ENCODE measurements at regions not wholly inside any gene's neighbourhood (a gene's known extent, or its start where the extent isn't known, plus 50 kb on each side); places are given as distances from the start of the nearest gene placed in this dataset.
A peak's percentile ranks its signal among the peaks of the same experiment; 100 is the strongest.

GRCh38 chr16:49910541-49911071, 54.7 kb upstream of the ZNF423 start:
- Mint-ChIP-seq H3K4me1 (peaks cover 8 to 17% of the 10 kb centered on the region in 2 donors), H3K36me3 (no peaks in the 10 kb centered on the region), H3K4me3 (no peak overlapping the region), H3K9me3 (no peaks in the 10 kb centered on the region), H3K27ac (no peak overlapping the region), H3K27me3 (ENCODE audit: low read depth in 3 of 3) (peaks cover 0 to 3% (median 3%) of the 10 kb centered on the region in 3 donors)
- no peak for DNase-seq

DNA sequence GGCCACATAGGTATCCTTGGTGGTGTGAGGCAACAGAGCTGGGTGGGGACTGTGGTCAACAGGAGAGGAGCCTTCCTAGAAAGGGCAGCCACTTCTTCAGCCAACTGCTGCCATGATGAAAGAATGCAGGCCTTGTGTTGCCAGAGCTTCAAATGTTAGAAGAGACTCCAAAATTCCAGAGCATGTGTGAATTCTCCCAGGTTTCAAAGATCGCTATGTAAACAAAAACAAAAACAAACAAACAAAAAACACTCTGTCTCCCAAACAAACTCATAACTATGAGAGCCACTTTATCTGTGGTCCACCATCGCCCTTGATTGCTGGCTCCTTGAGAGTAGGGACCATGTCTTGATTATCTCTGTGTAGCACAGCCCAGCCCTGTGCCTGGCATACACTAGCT, 55.5 kb upstream of the ZNF423 start:
- no peak for DNase-seq
- no peak overlapping the region for H3K4me3 Mint-ChIP-seq
- H3K27ac Mint-ChIP-seq, result no peak overlapping the region
- no peaks in the 10 kb centered on the region for H3K36me3 Mint-ChIP-seq
- H3K4me1 Mint-ChIP-seq, result peaks cover 8 to 17% of the 10 kb centered on the region in 2 donors
- peaks cover 0 to 5% (median 3%) of the 10 kb centered on the region in 3 donors for H3K27me3 Mint-ChIP-seq (ENCODE audit: low read depth in 3 of 3)
- H3K9me3 Mint-ChIP-seq, result no peaks in the 10 kb centered on the region

- Mint-ChIP-seq H3K36me3 (no peaks in the 10 kb centered on the region), H3K9me3 (no peaks in the 10 kb centered on the region)
Observed at GRCh38 chr16:49912721-49913120, 56.8 kb upstream of the ZNF423 start.

DNA sequence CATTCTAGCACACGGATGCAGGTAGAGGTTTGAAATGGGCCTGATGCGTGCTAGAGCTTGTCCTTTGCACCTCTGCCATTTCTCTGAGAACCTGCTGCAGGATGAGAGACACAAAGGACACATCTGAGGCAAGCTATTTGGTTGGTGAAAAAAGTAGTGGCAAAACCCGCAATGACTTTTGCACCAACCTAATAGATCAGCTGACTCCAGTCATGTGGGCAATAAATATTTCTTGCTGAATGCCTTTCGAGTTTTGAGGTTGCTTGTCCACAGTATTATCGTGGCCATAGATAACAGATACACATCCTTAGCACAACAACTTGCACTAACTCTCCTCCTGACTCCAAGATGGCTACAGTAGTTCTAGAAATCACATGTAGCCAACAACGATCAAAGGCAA, 57.8 kb upstream of the ZNF423 start:
- Mint-ChIP-seq H3K4me3 (no peak overlapping the region), H3K27me3 (ENCODE audit: low read depth in 3 of 3) (peaks cover 0 to 5% (median 3%) of the 10 kb centered on the region in 3 donors), H3K36me3 (no peaks in the 10 kb centered on the region)

More at GRCh38 chr16:49912721-49913120, 56.8 kb upstream of the ZNF423 start:
- peaks cover 8 to 17% of the 10 kb centered on the region in 2 donors for H3K4me1 Mint-ChIP-seq
- peak in 1 of 3 donors; percentile 1 for DNase-seq
- peak overlapping the region in 1 of 5 donors; percentile 56 for H3K4me3 Mint-ChIP-seq
- peak overlapping the region in 1 of 6 donors; percentile 57 for H3K27ac Mint-ChIP-seq
- peaks cover 0 to 5% (median 3%) of the 10 kb centered on the region in 3 donors for H3K27me3 Mint-ChIP-seq (ENCODE audit: low read depth in 3 of 3)

GRCh38 chr16:49914657-49915056, 58.7 kb upstream of the ZNF423 start:
- peaks cover 0 to 5% (median 3%) of the 10 kb centered on the region in 3 donors for H3K27me3 Mint-ChIP-seq (ENCODE audit: low read depth in 3 of 3)
- H3K27ac Mint-ChIP-seq, result no peak overlapping the region
- H3K36me3 Mint-ChIP-seq, result no peaks in the 10 kb centered on the region
- H3K4me3 Mint-ChIP-seq, result no peak overlapping the region
- H3K9me3 Mint-ChIP-seq, result no peaks in the 10 kb centered on the region
- H3K4me1 Mint-ChIP-seq, result peaks cover 8 to 17% of the 10 kb centered on the region in 2 donors
- DNase-seq, result no peak

More for the DNA sequence above, 57.8 kb upstream of the ZNF423 start:
- no peak overlapping the region for H3K27ac Mint-ChIP-seq
- peaks cover 8 to 17% of the 10 kb centered on the region in 2 donors for H3K4me1 Mint-ChIP-seq
- H3K9me3 Mint-ChIP-seq, result no peaks in the 10 kb centered on the region
- no peak for DNase-seq

DNA sequence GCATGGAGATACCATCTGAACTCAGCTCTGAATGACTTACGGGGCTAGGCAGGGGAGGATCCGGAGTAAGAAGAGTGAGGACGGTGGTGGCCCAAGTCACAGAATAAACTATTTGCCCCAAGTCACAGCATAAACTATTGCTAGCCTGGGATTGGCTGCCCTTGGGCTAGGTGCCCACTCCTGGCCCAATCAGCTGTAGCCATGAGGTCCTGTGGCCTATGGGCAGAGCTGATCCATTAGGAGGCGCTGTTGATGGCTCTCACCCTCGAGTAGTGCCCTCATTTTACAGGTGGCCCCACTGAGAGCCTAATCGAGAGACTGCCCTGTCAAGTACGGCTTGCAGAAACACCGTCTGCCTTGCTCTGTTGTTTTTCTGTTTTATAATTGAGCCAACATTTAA, 62.3 kb upstream of the ZNF423 start:
- H3K4me3 Mint-ChIP-seq, result no peak overlapping the region
- H3K9me3 Mint-ChIP-seq, result no peaks in the 10 kb centered on the region
- peaks cover 0 to under 1% of the 10 kb centered on the region in 2 donors for H3K4me1 Mint-ChIP-seq
- DNase-seq, result no peak
- H3K36me3 Mint-ChIP-seq, result no peaks in the 10 kb centered on the region
- peaks cover 0 to 5% (median 0%) of the 10 kb centered on the region in 3 donors for H3K27me3 Mint-ChIP-seq (ENCODE audit: low read depth in 3 of 3)
- peak overlapping the region in 1 of 6 donors; percentile 56 for H3K27ac Mint-ChIP-seq

- no peaks in the 10 kb centered on the region for H3K9me3 Mint-ChIP-seq
- H3K36me3 Mint-ChIP-seq, result no peaks in the 10 kb centered on the region
- H3K4me1 Mint-ChIP-seq, result no peaks in the 10 kb centered on the region
- H3K4me3 Mint-ChIP-seq, result no peak overlapping the region
- peaks cover 0 to 2% (median 0%) of the 10 kb centered on the region in 3 donors for H3K27me3 Mint-ChIP-seq (ENCODE audit: low read depth in 3 of 3)
- H3K27ac Mint-ChIP-seq, result no peak overlapping the region
- no peak for DNase-seq
Observed at GRCh38 chr16:49919327-49919726, 63.4 kb upstream of the ZNF423 start.

GRCh38 chr16:49920397-49920796, 64.5 kb upstream of the ZNF423 start:
- no peaks in the 10 kb centered on the region for H3K4me1 Mint-ChIP-seq
- H3K9me3 Mint-ChIP-seq, result no peaks in the 10 kb centered on the region
- H3K27me3 Mint-ChIP-seq (ENCODE audit: low read depth in 3 of 3), result peaks cover 0 to 3% (median 2%) of the 10 kb centered on the region in 3 donors
- H3K4me3 Mint-ChIP-seq, result no peak overlapping the region
- no peak for DNase-seq
- no peaks in the 10 kb centered on the region for H3K36me3 Mint-ChIP-seq
- no peak overlapping the region for H3K27ac Mint-ChIP-seq

DNA sequence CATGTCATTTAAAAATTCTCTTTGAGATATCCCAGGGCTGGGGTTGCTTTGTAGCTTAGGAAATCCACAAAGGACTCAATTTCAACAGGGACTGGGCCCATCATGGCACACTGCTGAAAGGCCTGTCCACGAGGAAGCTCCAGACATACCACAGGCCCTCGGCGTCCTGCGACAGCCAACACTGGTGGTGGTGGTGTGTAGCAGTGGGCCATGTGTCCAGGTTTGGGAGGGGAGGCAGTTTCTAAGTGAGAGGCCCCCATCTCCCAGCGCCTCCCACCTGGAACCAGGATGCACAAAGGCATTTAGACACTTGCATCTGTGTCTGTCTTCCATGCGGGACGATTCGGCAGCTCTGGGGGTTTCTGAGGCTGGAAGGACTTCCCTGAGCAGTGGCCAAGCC, 65.2 kb upstream of the ZNF423 start:
- Mint-ChIP-seq H3K4me1 (no peaks in the 10 kb centered on the region), H3K27me3 (ENCODE audit: low read depth in 3 of 3) (peaks cover 0 to 3% (median 2%) of the 10 kb centered on the region in 3 donors), H3K4me3 (no peak overlapping the region), H3K36me3 (no peaks in the 10 kb centered on the region), H3K27ac (no peak overlapping the region), H3K9me3 (no peaks in the 10 kb centered on the region)
- no peak for DNase-seq

DNA sequence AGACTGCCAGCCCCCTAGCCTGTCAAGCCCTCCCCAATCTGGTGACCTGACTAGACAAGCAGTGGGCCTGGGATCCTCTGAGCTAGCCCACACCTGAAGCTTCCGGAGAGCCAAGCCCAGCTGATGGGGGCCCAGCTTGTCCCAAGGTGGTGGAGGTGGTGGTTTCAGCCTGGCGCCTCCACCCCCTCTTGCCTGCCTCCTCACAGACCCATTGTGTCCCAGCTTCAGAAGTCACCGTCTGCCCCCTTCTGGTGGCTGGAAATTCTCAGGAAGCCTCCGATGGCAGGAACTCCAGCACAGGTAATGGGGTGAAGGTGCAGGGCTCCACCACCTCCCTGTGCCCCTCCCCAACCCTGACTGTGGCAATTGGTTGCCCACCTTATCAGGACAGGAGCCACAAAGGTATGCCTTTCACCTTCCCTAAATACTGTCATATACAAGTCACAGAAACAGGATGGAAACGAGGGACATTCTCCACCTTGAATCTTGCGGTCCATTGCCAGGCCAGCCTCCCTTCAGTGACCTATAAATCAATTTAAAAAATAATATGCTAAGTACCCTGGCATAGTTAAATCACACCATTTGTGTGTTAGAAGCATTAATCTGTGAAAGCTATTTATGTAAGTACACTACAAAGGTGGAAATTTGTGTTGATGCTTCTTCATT, 66.0 kb upstream of the ZNF423 start:
- no peaks in the 10 kb centered on the region for H3K9me3 Mint-ChIP-seq
- H3K27ac Mint-ChIP-seq, result no peak overlapping the region

DNA sequence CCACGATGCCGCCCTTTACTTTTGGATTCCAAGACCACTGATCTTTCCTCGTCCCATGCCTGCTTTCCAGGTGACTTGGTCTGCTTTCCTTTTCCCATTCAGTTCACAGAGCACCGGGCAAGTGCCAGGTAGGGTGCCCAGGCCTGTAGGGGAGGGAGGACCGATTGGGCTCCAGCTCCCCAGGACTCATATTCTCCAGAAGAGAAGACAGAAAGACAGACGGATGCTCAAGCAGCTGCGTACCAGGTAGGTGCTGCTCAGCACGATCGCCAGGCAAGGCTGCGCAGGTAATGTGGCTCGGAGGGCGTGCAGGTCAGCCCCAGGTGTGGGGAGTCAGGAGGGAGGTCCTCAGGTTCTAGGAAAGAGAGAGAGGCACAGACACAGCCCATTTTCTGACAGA, 67.5 kb upstream of the ZNF423 start:
- Mint-ChIP-seq H3K9me3 (no peaks in the 10 kb centered on the region), H3K27me3 (ENCODE audit: low read depth in 3 of 3) (peaks cover 0 to 3% (median 3%) of the 10 kb centered on the region in 3 donors), H3K36me3 (no peaks in the 10 kb centered on the region), H3K27ac (no peak overlapping the region), H3K4me1 (no peaks in the 10 kb centered on the region), H3K4me3 (no peak overlapping the region)
- no peak for DNase-seq

More for the DNA sequence above, 66.0 kb upstream of the ZNF423 start:
- H3K27me3 Mint-ChIP-seq (ENCODE audit: low read depth in 3 of 3), result peaks cover 0 to 3% (median under 1%) of the 10 kb centered on the region in 3 donors
- no peak overlapping the region for H3K4me3 Mint-ChIP-seq
- peak in 2 of 3 donors; percentile 6 to 7 for DNase-seq
- no peaks in the 10 kb centered on the region for H3K36me3 Mint-ChIP-seq
- H3K4me1 Mint-ChIP-seq, result no peaks in the 10 kb centered on the region

DNA sequence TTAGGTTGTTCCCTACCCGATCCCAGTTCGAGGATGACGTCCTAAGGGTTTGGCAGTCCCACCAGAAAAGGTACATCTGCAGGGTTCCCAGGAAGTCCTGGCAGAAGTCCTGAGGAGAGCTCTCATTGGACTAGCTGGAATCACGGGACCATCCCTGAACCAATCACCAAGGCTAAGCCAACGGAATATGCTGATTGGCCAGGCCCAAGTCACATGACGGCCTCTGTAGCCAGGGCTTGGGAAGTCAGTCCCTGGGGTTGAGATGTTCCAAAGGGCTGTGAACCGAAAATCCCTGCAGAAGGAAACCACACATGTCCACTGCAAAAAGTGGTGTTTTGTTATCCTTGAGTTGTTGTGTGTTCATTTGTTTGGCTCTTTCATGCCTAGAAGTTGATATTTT, 68.2 kb upstream of the ZNF423 start:
- Mint-ChIP-seq H3K4me1 (no peaks in the 10 kb centered on the region), H3K9me3 (no peaks in the 10 kb centered on the region), H3K27ac (no peak overlapping the region), H3K36me3 (no peaks in the 10 kb centered on the region), H3K27me3 (ENCODE audit: low read depth in 3 of 3) (peaks cover 0 to 6% (median 3%) of the 10 kb centered on the region in 3 donors), H3K4me3 (no peak overlapping the region)
- no peak for DNase-seq

GRCh38 chr16:49926941-49927340, 71.0 kb upstream of the ZNF423 start:
- no peak for DNase-seq
- no peak overlapping the region for H3K4me3 Mint-ChIP-seq
- H3K9me3 Mint-ChIP-seq, result no peaks in the 10 kb centered on the region
- peaks cover 0 to 6% (median 3%) of the 10 kb centered on the region in 3 donors for H3K27me3 Mint-ChIP-seq (ENCODE audit: low read depth in 3 of 3)
- H3K27ac Mint-ChIP-seq, result no peak overlapping the region
- no peaks in the 10 kb centered on the region for H3K4me1 Mint-ChIP-seq
- H3K36me3 Mint-ChIP-seq, result no peaks in the 10 kb centered on the region

GRCh38 chr16:49928176-49929041, 72.5 kb upstream of the ZNF423 start:
- H3K27me3 Mint-ChIP-seq (ENCODE audit: low read depth in 3 of 3), result peaks cover 0 to 6% (median 3%) of the 10 kb centered on the region in 3 donors
- H3K36me3 Mint-ChIP-seq, result no peaks in the 10 kb centered on the region
- H3K27ac Mint-ChIP-seq, result no peak overlapping the region
- H3K4me1 Mint-ChIP-seq, result no peaks in the 10 kb centered on the region
- no peak overlapping the region for H3K4me3 Mint-ChIP-seq
- no peak for DNase-seq
- no peaks in the 10 kb centered on the region for H3K9me3 Mint-ChIP-seq
